HG03139 (cell line): ENCODE measurements at regions not wholly inside any gene's neighbourhood (a gene's known extent, or its start where the extent isn't known, plus 50 kb on each side); places are given as distances from the start of the nearest gene placed in this dataset.

Experiments used
- ATAC-seq: cut with Tn5 transposase; IDR thresholded peaks from one replicate; pipeline ENCODE4 v1.9.1; 2021; ENCODE audit not compliant: unreplicated experiment

DNA sequence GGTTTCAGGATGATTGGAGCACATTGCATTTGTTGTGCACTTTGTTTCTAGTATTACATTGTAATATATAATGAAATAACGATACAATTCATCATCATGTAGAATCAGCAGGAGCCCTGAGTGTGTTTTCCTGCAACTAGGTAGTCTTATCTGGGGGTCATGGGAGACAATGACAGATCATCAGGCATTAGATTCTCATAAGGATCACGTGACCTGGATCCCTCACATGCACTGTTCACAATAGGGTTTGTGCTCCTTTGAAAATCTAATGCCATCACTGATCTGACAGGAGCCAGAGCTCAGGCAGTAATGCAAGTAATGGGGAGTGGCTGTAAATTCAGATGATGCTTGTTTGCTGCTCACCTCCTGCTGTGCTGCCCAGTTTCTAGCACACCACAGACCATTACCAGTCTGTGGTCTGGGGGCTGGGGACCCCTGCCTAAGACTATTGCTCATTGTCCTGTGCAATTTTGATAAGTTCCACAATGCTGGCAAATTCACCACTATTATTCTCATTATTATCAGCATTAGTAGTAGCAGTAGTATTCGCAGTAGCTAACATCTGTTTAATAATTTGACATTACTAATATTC lies 428.7 kb upstream of the TNP1 start:
- ATAC-seq: no peak

DNA sequence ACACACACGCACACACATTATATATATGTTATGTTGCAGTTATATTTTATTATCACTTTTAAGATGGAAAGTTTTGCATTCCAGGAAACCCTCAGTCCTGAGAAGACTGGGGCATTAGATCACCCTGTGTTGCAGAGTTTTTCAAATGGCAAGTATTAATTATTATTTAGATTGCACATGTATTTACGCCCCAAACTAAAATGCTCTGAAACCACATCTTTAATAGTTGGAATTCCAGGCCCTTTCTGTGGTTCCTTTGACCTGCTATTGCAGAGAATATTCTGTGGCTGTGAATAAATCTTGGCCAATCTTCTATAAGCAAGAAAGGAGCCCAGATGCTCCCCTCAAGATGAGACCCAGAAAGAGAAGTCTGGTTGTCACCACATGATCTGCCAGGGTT lies 427.0 kb upstream of the TNP1 start:
- ATAC-seq: no peak

DNA sequence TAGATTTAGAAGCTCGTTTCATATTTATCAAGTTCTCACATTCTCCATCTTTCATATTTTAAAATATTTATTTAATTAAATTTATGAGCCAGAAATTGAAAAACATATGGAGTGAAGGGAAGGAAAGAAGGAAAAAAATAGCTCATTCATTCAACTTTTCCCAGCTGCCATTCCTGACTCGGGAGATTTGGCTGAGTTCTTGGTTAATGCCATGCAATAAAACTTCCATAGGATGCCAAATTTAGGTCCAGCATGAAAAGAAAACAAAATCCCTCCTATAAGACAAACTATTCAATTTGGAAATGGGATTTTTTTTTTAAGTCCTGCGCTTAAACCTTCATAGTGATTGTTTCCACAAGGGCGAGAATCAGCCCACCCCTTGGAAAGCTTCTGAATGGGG lies 426.1 kb upstream of the TNP1 start:
- no peak for ATAC-seq

DNA sequence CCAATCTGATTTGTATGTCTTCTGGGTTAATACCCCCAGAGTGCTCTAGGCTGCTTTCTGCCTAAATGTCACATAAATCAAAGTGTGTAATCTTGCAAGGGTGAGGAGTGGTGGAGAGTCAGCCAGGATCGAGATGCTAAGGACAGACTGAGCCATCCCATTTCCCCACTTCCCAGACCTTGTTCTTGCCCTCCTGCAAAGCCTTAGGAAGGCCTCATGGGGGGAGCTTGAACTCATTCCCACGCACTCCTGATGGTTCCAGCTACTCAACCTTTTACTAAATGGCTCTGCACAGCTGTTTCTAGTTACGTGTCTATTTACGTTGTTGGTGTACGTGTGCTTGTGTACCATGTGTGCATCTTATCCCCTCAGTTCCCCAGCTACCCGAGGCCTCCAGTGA lies 423.6 kb upstream of the TNP1 start:
- no peak for ATAC-seq

DNA sequence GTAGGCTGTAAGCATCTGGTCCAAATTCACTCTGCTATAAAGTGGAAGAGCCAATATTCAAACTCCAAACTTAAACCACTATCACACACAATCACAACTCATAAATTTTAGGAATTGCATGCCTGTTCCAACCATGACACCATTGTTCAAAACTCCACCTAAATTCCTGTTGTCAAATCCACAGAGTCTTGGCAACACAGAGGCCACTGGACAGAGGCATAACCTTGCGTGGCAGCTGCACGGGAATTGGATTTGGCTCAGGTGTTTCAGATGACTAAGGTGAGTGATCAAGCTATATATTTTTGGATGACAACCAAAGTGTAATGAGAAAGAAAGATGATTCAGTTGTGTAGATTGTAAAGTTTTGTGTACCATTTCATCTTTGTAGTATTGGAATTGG lies 422.7 kb upstream of the TNP1 start:
- no peak for ATAC-seq

DNA sequence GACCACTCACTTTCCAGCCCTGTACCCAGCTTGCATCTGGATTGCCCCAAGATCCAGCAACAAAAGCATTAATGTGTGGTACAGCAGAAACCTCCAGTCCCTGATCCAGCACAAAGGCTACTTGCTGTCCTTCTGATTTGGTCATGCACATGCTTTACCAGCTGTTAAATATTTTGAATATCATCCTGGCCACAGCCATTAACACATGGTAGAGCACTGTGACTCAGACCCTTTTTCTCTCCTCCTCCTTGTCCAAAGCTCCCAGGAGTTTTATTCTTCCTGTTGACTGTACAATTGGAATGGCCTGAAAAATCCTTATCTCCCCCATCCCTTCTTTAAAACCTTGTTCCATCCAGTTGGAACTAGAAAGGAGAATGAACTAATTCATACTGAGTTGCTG lies 419.7 kb upstream of the TNP1 start:
- no peak for ATAC-seq

DNA sequence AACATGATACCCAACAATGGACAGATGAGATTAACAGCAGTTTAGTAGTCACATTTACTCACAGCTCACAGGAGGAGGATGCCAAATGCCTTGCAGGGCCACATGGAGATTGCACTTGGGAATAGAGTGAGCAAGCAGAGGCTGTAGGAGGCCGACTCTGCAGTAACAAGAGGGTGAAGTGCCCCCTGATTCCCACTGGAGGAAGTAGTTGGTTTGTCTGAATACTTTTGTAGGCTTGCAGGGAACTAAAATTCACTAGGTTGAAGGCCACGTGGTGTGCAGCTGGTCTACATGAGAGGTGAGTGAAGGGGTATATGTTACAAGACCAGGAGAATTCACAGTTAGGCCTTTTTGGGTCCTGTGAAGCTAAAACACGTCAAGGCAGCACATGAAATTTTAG lies 419.3 kb upstream of the TNP1 start:
- no peak for ATAC-seq

DNA sequence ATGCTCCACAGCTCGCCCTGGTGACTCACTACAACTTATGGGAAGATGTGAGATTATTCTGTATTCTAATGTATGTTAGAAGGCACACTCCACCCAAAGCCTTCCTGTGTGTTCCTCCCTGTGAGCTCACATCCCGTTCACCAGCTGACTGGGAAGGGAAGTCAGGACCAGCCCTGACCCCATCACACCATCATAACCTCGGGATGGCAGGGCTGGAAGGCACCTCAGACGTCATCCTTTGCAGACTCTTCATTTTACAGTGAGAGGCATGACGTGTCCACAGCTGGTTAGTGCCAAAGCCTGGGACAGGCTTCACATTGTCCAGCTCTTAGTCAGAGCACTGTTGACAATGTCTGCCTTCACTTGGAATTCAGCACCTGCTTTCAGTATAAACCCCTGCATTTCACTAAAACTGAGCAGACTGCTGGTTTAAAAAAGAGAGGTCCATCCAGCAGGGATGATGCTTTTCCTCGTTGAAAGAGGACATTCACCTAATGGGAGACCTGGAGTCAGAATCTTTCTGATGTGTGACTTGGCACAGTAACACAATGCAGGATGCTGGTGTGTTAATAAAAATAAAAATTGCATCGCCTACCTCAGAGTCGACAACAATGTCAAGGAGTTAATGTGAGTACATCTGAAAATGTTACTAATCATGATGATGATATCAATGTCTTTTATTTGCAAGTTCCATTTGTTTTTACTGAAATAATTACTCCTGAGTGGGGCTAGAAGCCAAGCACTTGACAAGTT lies 418.0 kb upstream of the TNP1 start:
- ATAC-seq: no peak

DNA sequence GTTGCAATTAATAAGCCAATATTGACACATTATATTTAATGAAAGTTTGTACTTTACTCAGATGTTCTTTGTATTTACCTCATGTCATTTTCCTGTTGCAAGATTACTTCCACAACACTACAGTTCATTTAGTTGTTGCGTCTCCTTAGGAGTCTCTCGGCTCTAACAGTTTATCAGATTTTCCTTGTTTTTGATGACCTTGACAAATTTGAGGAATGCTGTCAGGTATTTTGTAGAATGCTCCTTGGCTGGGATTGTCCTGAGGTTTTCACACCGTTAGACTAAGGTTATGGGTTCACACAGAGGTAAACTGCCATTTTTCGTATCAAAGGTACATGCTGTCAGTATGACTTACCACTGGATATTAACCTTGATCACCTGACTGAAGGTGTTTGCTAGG lies 416.6 kb upstream of the TNP1 start:
- no peak for ATAC-seq

DNA sequence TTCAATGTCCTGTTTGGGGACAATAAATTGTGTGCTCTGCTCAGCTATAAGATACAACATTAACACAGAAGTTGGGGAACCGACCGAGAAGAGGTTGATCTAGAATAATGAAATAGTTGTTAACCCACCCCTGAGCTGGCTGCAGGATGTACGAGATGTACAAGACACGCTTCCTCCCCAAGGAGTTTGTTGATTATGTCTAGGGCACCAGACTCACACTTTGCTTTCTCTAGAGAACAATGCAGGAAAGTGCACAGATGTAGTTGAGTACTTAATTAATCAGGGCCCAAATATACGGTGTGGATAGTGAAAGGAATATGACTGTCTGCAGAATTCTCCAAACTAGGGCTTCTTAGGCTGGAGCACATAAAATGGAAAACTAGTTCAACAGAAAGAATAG lies 415.2 kb upstream of the TNP1 start:
- no peak for ATAC-seq

DNA sequence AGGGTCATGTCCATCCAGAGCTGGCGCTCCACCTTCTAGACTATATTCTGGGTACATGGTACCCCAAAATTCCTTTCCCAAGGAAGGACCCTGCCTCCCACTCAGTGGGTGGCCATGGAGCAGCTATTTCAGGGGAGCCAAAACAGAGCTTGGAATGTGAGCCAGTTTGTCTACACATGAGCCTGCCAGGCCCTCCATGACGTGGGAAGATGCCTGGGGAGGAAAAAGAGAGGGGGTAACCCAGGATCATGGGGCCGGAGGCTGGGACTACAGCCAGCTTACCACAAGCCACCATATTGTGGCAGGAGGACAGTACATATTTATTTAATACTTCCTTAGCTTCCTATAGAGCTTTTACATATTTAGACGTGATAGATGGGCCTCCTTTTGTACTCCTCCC lies 414.7 kb upstream of the TNP1 start:
- ATAC-seq: no peak

DNA sequence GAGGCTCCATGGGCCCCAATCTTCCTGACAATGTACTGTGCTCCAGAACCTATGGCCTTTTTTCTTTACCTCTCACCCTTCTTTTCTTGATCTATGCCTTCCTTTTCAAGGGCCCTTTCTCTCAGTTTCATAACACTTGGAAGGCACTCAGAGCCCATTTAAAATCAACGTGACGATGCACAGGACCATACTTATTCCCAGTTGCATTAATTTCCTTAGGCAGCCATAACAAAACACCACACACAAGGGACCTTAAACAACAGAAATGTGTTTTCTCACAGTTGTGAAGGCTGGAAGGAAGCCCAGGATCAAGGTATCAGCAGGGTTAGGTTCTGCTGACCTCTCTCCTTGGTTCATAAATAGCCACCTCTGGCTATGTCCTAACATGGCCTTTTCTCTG lies 414.0 kb upstream of the TNP1 start:
- no peak for ATAC-seq

DNA sequence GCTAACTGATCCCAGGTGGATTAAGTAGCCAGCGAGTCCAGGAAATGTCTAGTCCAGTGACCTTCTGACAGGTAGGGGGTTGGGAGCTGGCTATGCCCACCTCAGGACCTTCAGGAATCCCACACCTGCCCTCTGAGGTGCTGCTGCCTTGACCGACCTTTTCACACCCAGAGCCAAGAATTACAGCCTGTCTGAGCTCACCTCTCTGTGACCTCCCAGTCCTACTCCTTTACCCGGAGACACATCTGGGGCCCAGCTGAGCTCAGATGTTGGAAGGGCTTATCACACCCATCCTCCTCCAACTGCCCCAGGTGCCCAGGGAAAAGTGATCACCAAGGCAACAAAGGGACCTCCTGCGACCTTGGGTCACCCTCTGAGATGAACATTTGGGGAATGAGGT lies 413.3 kb upstream of the TNP1 start:
- ATAC-seq: no peak

DNA sequence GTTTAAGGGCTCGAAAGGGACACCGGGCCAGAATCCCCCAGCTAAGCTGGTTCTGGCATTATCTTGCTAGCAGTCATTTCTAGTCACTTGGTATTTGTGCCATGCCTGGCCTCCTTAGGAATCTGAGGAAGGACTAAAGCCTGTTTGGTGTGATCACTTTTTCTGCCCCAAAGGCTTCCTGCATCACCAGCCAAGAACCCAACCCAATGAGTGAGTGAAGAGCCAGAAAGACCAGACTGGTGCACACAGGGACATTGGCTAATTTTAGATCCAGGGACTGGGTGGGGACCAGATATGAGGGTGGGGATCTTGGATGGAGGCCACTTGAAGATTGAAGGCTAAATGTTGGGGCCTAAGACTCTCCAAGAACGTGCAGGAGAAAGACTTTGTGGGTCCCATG lies 411.9 kb upstream of the TNP1 start:
- no peak for ATAC-seq

DNA sequence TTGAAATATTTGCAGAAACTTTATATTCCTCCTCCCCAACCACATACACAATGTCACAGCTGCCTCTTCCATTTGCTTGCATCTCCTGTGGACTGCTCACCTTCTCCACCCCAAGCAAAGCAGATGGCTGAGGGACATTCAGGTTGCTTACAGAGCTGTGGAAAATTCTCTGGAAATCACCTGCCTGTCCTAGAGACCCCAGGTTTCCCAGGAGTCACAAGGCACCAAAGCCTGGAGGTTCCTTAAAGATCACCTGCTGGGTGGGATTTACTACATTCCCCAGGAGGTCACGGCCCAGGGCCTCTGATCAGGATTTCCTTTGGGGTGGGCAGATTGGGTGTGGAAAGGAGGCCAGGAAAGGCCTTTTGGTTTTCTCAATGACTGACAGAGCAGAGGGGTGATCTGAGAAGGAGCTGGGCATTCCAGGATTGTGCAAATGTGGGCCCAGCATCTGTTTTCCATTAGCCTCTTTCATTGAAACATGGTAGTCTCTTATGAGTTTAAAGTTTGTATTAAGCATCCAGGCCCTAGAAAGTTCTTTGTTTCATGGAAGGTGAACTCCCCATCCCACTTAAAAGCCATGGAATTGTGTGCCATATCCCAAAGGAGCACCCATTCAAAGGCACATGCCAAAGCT lies 410.7 kb upstream of the TNP1 start:
- ATAC-seq: no peak

DNA sequence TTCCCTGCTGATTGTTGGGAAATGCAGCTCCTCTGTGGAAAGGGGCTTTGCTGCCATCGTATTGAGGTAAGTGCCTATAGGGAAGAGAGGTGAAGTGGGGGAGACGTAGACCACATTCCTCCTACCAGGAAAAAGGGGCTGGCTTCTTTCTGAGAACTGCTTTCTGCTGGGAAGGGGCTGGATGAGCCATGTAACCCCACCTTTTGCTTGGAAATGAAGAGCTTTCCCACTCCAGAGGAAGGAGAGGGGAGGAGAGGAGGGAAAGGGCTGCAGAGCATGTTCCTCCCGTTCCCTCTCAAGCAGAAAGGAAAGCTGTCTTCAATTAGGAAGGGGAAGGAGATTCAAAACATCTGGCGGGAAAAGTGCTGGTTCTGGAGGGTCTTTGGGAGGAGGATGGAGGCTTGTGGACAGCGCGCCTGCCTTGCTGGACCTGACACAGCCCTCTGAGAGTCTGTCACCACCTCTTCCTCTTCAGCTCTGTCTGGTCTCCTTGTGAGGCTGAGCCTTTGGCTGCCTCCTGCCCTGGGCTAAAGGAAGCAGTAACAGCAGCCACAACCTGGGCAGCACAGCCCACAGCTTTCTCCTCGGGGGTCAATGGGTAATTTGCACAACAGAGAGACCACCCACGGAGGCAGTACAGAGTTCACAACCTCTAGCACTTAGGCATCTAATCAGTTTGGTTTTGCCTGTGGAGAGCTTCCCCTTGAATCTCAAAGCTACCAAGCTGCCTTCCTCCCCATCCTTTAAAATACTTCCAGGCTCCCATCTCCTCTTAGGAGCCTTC lies 410.0 kb upstream of the TNP1 start:
- ATAC-seq: no peak

DNA sequence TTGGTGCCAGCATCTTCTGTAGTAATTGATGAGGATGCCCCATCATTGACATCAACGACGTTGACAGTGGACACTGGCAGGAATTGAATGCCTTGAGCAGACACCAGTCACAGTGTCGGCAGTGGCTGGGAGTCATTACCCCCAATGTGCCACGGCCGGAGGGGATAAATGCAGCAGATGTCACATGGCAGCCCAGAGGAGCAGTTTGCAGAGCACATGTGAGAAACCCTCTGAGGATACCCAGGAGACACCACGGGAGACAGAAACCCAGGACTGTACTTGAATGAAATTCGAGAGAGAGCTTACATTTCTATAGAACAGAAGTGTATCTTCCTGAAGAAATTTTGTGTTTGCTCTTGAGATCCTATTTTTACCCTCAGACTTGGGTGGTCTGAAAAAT lies 409.1 kb upstream of the TNP1 start:
- no peak for ATAC-seq

DNA sequence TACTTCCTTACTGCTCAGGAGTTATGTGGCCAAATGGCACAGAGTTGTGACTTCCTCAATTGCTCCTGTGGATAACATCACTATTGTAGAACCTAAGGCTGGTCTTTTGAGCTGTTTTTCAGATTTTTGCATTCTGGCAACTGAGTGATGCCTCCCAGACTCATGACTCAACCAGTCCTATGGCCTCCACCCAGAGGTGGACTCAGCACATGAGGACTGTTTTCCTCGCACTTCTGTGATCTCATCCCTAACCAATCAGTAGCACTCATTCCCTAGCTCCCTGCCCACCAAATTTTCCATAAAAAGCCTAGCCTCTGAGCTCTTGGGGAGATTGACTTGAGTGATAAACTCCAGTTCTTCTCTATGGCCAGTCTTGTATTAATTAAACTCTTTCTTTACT lies 407.9 kb upstream of the TNP1 start:
- ATAC-seq: no peak

DNA sequence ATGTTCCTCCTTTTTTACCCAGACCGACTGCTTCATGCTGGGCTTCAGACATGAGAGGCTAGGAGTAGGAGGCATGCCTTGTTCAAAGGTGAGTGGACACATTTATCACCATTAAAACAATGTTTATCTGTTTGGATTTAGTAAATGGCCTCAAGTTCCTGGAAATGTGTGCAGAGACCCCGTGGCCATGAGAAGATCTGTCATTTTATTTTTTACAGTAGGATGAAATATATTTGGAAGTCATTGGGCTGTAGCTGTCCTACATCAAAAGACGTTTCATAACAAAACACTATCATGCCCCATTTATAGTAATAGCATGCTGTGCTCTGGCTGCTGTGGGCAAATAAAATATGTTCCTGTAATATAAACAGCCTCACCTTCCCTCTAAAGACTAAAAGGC lies 403.9 kb upstream of the TNP1 start:
- ATAC-seq: no peak

DNA sequence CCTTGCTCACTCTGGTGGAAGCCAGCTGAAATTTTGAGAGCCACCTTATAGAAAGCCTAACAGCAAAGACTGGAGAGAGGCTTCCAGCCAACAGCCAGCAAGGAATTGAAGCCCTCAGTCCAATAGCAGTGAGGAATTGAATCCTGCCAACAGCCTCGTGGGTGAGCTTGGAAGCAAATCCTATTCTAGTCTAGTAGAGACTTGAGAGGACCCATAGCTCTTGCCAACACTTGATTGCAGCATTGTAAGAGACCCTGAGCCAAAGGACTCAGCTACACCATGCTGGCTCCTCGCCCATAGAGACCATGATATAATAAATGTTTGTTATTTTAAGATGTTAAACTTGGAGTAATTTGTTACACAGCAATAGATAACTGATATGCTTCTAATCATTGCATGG lies 403.0 kb upstream of the TNP1 start:
- ATAC-seq: no peak

DNA sequence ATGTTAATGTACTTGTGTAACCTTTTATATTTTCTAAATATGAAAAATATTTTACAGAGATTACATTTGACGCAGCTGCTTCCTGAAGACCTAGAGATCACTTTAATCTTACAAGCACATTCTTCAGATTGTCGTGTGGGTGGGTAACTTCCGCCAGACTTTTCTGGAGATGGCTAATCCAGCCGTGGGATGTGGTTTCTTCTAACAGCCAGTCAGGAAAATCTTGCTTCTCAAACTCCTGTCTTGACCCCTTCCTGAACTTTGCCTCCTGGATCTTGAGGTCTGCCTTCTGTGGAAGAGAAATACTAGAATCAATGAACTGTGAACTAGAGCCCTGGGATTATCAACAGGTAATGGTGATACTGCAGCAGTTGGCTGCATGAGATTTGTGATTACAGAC lies 401.6 kb upstream of the TNP1 start:
- ATAC-seq: no peak
